Stimulated activated CD4-positive, alpha-beta T cell treated with anti-CD3 and anti-CD28 coated beads, TNF-alpha, amount 100 ng/mL, for 24 hours (primary cell): ENCODE measurements at regions not wholly inside any gene's neighbourhood (a gene's known extent, or its start where the extent isn't known, plus 50 kb on each side); places are given as distances from the start of the nearest gene placed in this dataset.

ENCODE experiments used
- DNase-seq, 3 experiments: peaks; one replicate each; pipeline ENCODE4 v3.0.0-alpha.2; 2020; ENCODE audit warnings: low read depth in 3 of 3

- DNase-seq, result no peak
Observed at GRCh38 chr15:91473894-91474545, 374.0 kb downstream of the SV2B start.

- DNase-seq, result no peak
Observed at GRCh38 chr15:91476861-91477260, 376.6 kb upstream of the SLCO3A1 start.

DNA sequence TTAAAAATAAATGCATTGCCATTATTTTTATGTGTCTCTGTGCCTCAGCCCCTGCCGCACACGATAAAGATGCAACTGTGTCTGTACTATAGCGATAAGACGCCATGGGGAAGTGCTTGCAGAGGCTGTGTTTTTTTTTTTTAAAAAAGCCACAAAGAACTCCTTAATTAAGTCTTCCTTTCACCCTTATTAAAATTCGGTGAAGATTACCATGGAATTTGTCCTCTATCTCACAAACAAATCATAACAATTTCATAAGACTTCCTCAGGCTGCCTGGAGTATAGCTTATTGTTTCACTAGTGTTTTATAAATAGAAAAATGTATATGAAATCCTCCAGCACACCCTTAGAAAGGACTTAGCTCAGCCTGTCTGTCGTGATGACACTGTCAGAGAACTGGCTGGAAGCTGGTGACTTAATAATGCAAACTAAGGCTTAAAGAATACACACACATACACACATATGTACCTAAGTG is 374.8 kb upstream of the SLCO3A1 start:
- no peak for DNase-seq

DNA sequence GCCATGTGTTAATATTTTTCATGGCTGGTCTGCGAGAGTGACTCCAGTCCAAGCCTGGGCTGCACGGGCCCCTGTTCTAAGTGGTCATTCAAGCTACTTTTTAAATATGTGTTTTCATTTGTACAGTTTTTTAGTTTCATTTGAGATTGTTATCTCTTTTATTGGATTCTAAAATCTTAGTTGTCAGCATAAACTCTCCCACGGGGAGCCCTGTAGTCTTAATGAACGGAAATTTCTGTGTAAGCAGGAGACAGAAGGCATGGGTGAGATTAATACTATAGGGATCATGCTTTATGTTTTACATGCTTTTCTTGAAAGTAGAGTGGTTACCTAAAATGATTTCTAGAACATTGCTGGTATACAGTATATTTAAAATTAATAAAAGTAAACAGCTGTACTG is 373.1 kb upstream of the SLCO3A1 start:
- DNase-seq, result no peak

DNA sequence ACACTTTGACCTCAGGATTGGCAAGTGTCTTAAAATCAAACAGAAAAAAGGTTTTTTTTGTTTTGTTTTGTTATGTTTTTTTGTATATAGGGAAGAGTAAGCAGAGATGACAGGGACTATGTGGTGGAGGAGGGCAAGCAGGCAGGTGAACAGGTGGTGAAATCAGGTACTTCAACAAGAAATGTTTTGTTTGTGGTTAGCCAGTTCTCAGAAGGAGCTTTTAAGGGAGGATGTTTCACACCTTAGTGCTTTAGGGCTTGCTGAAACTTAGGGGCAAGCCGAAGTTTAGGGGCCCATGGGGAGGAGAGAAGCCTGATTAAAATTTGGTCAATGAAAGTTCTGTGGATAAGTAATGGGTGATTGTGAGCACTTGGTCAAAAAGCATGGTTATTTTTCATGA is 370.7 kb upstream of the SLCO3A1 start:
- no peak for DNase-seq

DNA sequence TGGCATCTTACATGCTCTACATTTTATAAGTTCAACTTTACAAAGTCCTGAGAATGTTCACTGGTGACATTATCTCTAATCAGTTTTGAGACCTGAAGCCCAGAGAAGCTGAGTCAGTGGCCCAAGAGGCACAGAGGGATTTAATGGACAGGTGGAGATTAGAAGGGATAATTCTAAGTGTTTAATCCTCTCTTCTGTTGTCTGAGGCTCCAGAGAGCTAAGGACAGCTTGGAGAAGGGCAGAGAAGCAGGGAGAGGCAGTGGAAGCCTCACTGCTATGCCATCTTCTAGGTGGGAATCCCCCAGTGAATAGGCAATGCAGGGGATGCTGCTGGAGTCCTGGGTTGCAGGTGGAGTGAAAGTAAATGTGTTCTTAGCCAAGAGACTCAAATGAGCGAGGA is 369.4 kb upstream of the SLCO3A1 start:
- DNase-seq, result no peak

- DNase-seq, result no peak
Observed at GRCh38 chr15:91488452-91488851, 365.1 kb upstream of the SLCO3A1 start.

DNA sequence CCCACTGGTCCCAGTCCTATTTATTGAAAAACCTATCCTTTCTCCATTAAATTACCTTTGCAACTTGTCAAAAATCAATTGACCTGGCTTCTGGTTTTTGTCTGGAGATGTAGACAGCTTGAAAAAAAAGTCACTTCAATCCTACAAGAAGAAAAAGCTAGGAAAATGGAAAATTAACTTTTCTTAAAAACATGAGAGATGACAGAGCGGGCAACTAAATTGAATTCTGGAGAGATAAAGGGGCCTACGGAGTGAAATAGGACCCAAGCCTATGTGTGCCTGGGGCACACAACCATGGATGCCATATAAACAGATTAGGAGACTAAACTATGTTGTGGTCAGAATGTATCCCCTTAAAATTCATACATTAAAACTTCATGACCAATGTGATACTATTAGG is 363.3 kb upstream of the SLCO3A1 start:
- no peak for DNase-seq

DNA sequence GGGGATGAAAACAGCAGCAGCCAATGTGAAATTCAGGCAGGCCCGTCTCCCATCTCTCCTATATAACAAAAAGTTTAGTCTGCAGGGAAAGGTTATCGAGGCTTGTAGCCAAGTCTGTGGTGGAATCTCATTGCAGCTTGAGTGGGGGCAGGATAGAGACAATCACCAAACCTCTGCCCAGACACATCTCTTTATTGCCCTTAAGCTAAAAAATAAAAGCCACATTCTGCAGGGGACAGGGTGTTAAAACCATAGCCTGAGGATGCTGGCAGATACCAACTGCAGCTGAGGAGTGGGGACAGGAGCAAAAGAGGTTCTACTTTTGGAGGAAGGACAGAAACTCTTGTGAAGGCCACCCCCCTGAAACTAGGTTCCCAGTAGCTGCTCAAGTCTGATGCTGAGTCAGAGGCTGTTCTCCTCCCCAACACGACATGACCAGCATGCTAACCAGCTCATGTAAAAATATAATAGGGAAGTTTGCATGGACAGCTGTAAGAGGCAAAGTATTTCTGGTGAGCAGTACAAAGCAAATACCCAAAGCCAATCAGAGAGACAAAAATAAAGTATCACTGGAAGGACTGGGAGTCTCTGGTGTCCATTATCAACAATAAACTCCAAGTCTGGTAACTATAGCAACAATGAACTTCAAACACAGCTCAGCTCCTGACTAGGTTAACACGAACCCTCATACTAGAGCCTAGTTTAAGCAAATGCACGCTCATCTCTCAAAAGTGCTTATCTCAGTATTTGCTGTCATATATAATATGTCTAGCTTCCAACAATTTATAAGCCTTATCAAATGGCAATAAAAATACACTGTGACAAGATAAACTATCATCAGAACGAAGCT is 362.2 kb upstream of the SLCO3A1 start:
- no peak for DNase-seq

DNA sequence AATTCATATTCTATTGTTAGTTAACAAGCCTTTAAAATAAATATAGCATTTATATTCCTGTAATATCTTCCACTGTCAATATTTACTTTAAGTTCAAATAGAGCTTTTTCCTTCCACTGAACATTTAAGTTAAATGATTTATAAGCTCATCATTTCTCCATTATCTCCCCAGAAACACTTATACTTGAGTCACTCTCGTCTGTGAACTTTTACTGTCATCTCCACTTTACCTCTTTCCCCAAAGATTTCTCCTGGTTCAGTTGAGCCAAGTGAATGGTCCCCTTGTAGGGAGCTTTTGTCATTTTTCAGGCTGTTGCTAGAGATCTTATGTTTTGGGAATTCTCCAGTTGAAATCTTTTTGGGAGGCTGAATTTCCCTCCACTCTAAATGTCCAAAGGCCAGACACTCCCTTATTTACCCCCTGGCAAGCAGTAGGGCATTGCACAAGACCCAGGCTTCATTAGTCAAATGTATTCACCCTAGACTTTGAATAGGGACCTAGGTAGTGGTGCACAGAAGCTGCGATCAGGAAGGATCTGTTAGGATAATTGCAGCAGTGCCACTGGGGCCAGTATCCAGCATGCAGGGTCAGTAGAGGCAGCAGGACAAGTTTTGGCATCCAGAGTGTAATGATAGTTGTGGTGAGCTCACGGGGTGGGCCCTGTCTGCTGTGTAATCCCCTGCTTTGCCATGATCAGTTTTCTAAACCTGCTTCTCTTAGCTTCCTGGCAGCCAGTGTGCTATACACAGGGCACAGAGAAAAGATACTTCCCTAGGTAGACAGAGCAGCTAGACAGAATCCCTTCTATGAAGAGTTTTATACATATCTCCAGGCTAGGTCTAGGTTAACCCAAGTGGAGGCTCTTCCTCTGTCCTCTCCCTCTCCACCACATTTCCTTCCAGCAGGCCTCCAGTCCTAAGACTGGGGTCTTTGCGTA is 356.5 kb upstream of the SLCO3A1 start:
- no peak for DNase-seq

DNA sequence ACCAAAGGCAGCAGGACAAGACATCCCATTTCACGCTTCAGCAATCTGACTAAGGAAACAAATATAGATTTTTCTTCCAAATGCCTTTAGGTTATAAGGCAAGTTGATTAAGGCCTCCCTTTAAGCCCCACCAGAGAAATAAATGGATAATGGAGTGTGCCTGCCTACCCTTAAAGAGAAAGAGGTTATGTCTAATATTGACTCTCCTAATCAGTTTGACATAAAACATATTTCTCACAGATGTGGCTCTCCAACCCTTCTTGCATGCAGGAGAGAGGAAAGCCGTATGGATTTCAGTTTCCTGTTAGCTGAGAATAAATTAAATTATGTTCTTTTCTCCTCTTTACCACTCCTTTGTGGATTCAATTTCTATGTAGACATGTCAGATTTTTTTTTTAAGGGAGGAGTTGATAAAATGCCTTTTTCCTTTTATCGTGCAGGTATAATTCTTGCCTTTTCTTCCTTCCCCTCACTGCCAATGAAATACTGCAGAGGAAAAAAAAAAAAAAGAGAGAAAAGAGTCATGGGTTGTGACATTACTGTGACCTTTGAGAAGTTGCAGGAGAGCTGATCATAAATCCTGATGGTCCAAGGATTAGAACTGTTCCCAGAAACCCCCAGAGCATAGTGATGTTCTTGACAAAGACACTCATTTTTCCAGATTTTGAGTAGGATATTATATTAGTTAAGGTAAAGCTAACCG is 355.3 kb upstream of the SLCO3A1 start:
- no peak for DNase-seq

- DNase-seq, result no peak
Observed at GRCh38 chr15:91498749-91499062, 354.8 kb upstream of the SLCO3A1 start.

DNA sequence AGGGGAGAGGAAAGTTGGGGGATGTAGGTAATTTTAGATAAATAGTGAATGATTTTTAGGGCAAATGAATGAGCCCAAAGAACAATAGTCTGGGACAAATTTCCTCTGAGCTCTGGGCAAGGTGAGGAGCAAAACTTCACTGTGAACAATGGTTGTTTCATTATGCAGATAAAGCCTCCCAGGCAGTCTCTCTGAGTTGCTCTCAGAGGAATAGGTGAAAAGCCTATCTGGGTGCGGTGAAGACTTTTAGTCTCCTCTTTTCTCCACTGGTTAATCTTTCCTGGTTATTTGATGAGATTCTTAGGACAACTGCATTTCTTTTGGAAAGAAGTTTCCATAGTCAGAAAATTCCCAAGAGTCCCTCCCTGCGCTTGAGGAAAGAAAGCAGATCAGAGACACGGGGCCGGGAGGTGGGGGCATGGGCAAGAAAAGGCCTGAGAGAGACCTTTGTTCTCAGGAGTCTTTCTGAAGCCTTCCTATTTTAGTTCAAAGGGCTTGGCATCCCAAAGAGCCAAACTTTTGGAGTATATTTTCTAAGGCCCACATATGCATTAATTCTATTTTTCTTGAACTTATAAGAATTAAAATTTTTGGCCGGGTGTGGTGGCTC is 353.6 kb upstream of the SLCO3A1 start:
- DNase-seq, result no peak

DNA sequence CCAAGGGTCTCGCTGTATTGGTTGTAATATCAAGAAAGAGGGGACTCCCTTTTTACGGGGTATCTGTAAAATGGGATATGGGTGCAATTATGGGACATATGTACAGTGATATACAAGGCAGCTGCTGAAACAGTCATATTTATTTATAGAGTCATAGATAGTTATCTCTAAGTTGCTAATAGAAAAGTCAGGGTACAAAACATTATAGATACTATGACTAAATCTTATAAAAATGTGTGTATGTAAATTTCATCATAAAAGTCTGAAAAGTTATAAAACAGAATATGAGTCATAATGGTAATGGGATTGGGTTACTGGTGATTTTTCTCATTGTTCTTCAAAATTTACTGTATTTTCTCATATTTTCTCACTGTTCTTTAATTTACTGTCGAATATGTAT is 344.9 kb upstream of the SLCO3A1 start:
- no peak for DNase-seq

DNA sequence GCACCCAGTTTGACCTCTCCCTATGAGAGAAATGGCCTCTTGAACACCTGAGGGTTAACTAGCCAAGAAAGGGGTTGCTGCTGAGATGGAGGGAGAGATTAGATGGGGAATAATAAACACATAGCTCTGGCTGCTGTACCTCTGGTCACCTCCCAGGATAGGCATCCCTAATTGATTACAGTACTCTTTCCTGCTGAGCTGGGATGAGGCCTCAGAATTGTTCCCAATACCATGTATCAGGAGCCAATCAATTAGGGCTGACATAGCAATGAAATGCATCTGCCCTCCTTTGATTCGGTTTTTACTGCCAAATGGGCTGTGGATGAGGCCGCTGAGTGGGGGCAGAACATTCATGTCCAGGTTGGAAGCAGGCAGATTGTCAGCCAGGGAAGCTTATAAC is 339.4 kb upstream of the SLCO3A1 start:
- no peak for DNase-seq

- no peak for DNase-seq
Observed at GRCh38 chr15:91515188-91515754, 338.2 kb upstream of the SLCO3A1 start.

GRCh38 chr15:91516866-91517265 is 336.6 kb upstream of the SLCO3A1 start:
- DNase-seq, result no peak

DNA sequence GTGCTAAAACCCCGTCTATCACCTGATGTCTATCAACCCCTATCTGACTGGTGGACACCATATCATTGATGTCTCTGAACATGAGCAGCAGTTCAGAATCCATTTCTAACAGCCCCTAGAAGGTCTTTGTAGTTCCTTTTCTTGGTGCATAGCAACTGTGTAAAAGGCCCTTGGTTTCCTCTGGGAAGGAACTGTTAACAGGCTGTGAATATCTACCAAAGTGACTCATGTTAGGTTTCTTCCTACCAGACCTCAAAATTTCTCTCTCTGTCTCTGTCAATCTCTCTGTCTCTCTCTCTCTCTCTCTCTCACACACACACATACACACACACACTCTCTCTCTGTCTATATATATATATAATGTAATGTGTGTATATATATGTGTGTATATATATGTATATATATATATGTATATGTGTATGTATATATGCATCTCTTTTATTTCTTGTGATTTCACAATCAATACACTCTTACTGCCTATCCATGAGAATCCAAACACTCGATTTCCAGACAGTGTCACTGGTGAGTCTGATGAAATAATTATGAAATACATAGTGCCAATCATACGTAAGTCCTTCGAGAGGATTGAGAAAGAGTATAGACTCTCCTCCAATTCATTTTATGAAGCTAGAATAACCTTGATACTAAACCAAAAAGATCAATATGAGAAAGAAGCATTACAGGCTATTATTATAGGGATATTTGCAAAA is 335.9 kb upstream of the SLCO3A1 start:
- DNase-seq, result no peak

DNA sequence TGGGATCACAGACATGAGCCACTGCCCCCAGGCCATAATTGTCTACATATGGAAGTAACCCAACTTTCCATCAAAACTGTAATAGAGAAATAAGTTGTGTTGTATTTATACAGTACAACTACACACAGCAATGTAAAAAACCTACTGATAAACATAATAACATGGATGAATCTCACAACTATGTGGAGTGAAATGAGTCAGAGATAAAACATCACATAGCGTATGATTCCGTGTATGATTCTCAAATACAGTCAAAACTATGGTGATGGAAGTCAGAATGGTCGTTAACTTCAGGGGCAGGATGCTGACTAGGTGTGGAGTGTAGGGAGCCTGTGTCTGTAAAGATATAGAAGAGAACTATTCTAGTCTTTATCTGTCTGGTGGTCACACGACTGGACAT is 332.7 kb upstream of the SLCO3A1 start:
- no peak for DNase-seq

DNA sequence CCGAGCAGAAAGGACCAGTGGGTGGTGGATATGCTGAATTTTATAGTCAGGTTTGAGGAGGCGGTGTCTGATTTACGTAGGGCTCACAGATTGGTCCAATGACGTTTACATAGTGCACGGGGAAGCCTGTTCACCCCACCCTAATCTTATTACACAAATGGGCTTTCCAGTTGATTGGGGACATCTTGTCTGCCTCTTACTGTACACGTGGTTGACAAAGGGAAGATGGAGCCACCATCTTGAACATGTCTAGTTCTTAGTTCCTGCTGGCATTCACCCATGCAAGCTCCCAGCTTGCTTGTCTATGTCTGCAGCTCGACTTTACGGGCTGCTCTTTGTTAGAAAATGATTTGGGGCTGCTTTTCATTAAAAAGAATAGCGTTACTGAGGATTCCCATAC is 332.0 kb upstream of the SLCO3A1 start:
- no peak for DNase-seq
